ENCODE measurements at regions not wholly inside any gene's neighbourhood (a gene's known extent, or its start where the extent isn't known, plus 50 kb on each side); places are given as distances from the start of the nearest gene placed in this dataset.
"Not testable (repeated sequence)": the region's sequence is repeated elsewhere in the genome, so short reads cannot be mapped to it uniquely, and the experiment has no call there.

GRCh38 chr3:64361962-64362735, 136.9 kb upstream of the PRICKLE2 start:
- peak in 1 of 2 donors; percentile 48 for DNase-seq (ENCODE audit: low read depth in 2 of 2)

GRCh38 chr3:64361036-64361435, 135.8 kb upstream of the PRICKLE2 start:
- H4K20me1 ChIP-seq (ENCODE audit: control insufficient read depth, extremely low read depth, insufficient read depth, low read length); DNase-seq (ENCODE audit: low read depth in 2 of 2); H3K36me3 ChIP-seq (ENCODE audit: control insufficient read depth, insufficient read depth, low read length); H3K4me2 ChIP-seq (ENCODE audit: extremely low read depth, insufficient read depth, low read length); H3K9ac ChIP-seq (ENCODE audit: insufficient read depth, low read length); H2AFZ ChIP-seq (ENCODE audit: low read length); H3K27ac ChIP-seq (ENCODE audit: insufficient read depth, low read length); H3K27me3 ChIP-seq (ENCODE audit: control insufficient read depth, insufficient read depth, low read length); H3K79me2 ChIP-seq (ENCODE audit: control insufficient read depth, insufficient read depth, low read length); H3K4me1 ChIP-seq (ENCODE audit: control insufficient read depth, extremely low read depth, insufficient read depth, low read length); H3K4me3 ChIP-seq (replicated peaks in 1 of 4; ENCODE audit: control extremely low read depth in 1 of 4, insufficient read depth in 1 of 4, low read depth in 3 of 4, low read length in 4 of 4); H3K9me3 ChIP-seq (ENCODE audit: control insufficient read depth, insufficient read depth, low read depth, low read length): not testable (repeated sequence)

More at GRCh38 chr3:64361962-64362735, 136.9 kb upstream of the PRICKLE2 start:
- Histone ChIP-seq H3K4me2 (ENCODE audit: extremely low read depth, insufficient read depth, low read length) (no peak overlapping the region), H3K27me3 (ENCODE audit: control insufficient read depth, insufficient read depth, low read length) (no peaks in the 10 kb centered on the region), H3K9me3 (ENCODE audit: control insufficient read depth, insufficient read depth, low read depth, low read length) (no peaks in the 10 kb centered on the region), H3K9ac (ENCODE audit: insufficient read depth, low read length) (no peak overlapping the region), H4K20me1 (ENCODE audit: control insufficient read depth, extremely low read depth, insufficient read depth, low read length) (no peaks in the 10 kb centered on the region), H3K4me1 (ENCODE audit: control insufficient read depth, extremely low read depth, insufficient read depth, low read length) (no peaks in the 10 kb centered on the region), H2AFZ (ENCODE audit: low read length) (no peak overlapping the region), H3K27ac (ENCODE audit: insufficient read depth, low read length) (no peak overlapping the region), H3K4me3 (replicated peaks in 1 of 4; ENCODE audit: control extremely low read depth in 1 of 4, insufficient read depth in 1 of 4, low read depth in 3 of 4, low read length in 4 of 4) (no peak overlapping the region), H3K79me2 (ENCODE audit: control insufficient read depth, insufficient read depth, low read length) (no peaks in the 10 kb centered on the region), H3K36me3 (ENCODE audit: control insufficient read depth, insufficient read depth, low read length) (no peaks in the 10 kb centered on the region)
- TF ChIP-seq EZH2 (IDR thresholded peaks at IDR 0.05; ENCODE audit: low read length, missing control alignments) (no peak), CTCF (conservative IDR thresholded peaks at IDR 0.05 in 1 of 2, IDR thresholded peaks at IDR 0.05 in 1 of 2; ENCODE audit: low read depth in 1 of 2, low read length in 2 of 2) (no peak)

GRCh38 chr3:64360280-64360679, 135.0 kb upstream of the PRICKLE2 start:
- peaks cover 4% of the 10 kb centered on the region for H3K4me1 ChIP-seq (ENCODE audit: control insufficient read depth, extremely low read depth, insufficient read depth, low read length)
- H3K27me3 ChIP-seq (ENCODE audit: control insufficient read depth, insufficient read depth, low read length) = no peaks in the 10 kb centered on the region
- H4K20me1 ChIP-seq (ENCODE audit: control insufficient read depth, extremely low read depth, insufficient read depth, low read length) = no peaks in the 10 kb centered on the region
- no peak overlapping the region for H3K4me2 ChIP-seq (ENCODE audit: extremely low read depth, insufficient read depth, low read length)
- H3K4me3 ChIP-seq (replicated peaks in 1 of 4; ENCODE audit: control extremely low read depth in 1 of 4, insufficient read depth in 1 of 4, low read depth in 3 of 4, low read length in 4 of 4) = no peak overlapping the region
- TF ChIP-seq EZH2 (IDR thresholded peaks at IDR 0.05; ENCODE audit: low read length, missing control alignments) (no peak), CTCF (conservative IDR thresholded peaks at IDR 0.05 in 1 of 2, IDR thresholded peaks at IDR 0.05 in 1 of 2; ENCODE audit: low read depth in 1 of 2, low read length in 2 of 2) (no peak)
- no peak for DNase-seq (ENCODE audit: low read depth in 2 of 2)
- no peak overlapping the region for H2AFZ ChIP-seq (ENCODE audit: low read length)
- H3K27ac ChIP-seq (ENCODE audit: insufficient read depth, low read length) = no peak overlapping the region
- H3K36me3 ChIP-seq (ENCODE audit: control insufficient read depth, insufficient read depth, low read length) = no peaks in the 10 kb centered on the region
- no peak overlapping the region for H3K9ac ChIP-seq (ENCODE audit: insufficient read depth, low read length)
- H3K9me3 ChIP-seq (ENCODE audit: control insufficient read depth, insufficient read depth, low read depth, low read length) = no peaks in the 10 kb centered on the region
- no peaks in the 10 kb centered on the region for H3K79me2 ChIP-seq (ENCODE audit: control insufficient read depth, insufficient read depth, low read length)
